GM12878 (cell line): ENCODE measurements at regions not wholly inside any gene's neighbourhood (a gene's known extent, or its start where the extent isn't known, plus 50 kb on each side); places are given as distances from the start of the nearest gene placed in this dataset.

ENCODE experiments used
- ATAC-seq: fragments of 200-7000 bp; cut with Tn5 transposase; 3 replicates; pipeline ENCODE4 v1.9.1; 2020; ENCODE audit warnings: mild to moderate bottlenecking, moderate library complexity
- BruUV-seq: library from RNA; stranded (reverse); fragments of 400-500 nt; replicated peaks from 2 replicates; lab custom pipeline; 2021; lab: Mats Ljungman, UMichigan
- CTCF ChIA-PET: fragments of 300-600 bp; sonication (Branson Sonifier 250); formaldehyde crosslinking; extraction: SDS; loops from one replicate; lab custom pipeline; 2021; ENCODE audit warnings: inconsistent platforms; lab: Yijun Ruan, JAX
- POLR2A ChIA-PET: fragments of 350-600 bp; formaldehyde crosslinking; extraction: SDS; loops from one replicate; lab custom pipeline; 2021; ENCODE audit warnings: inconsistent platforms; lab: Charles Lee
- RAD21 ChIA-PET: fragments of 300-600 bp; sonication (Branson Sonifier 250); formaldehyde crosslinking; loops from one replicate; lab custom pipeline; 2023; ENCODE audit warnings: antibody characterized with exemption; ENCODE audit not compliant: unreplicated experiment; lab: Charles Lee
- SMC1A ChIA-PET: fragments of 300-600 bp; sonication (Branson Sonifier 250); formaldehyde crosslinking; loops from one replicate; lab custom pipeline; 2023; ENCODE audit not compliant: unreplicated experiment, uncharacterized antibody; lab: Charles Lee
- DNase-seq: peaks from one replicate; pipeline ENCODE4 v3.0.0-alpha.2; 2011; ENCODE audit warnings: low read depth, low spot score
- FAIRE-seq: peaks from 3 replicates; lab custom pipeline; 2011; peaks lifted over from hg19 to GRCh38; lab: Jason Lieb, UNC
- H2AFZ ChIP-seq: 2 replicates; pipeline ENCODE4 v1.6.0; 2011; ENCODE audit warnings: low read depth, low read length, control low read depth; ENCODE audit not compliant: control insufficient read depth
- H3K27ac ChIP-seq: 2 replicates; pipeline ENCODE4 v1.5.1; 2011; ENCODE audit warnings: control low read depth; ENCODE audit not compliant: control insufficient read depth, insufficient read depth
- H3K27me3 ChIP-seq, 2 experiments: replicated peaks in 1 of 2; 2 replicates each; pipeline versions ENCODE4 v1.6.0 to v1.6.1; 2011; ENCODE audit warnings: low read length in 1 of 2; ENCODE audit not compliant: control insufficient read depth in 2 of 2, insufficient read depth in 2 of 2
- H3K36me3 ChIP-seq, 2 experiments: 2 replicates each; pipeline ENCODE4 v1.5.1; 2011; ENCODE audit warnings: low read length in 1 of 2; ENCODE audit not compliant: control insufficient read depth in 2 of 2, insufficient read depth in 2 of 2
- H3K4me1 ChIP-seq: 2 replicates; pipeline ENCODE4 v1.6.1; 2011; ENCODE audit warnings: mild to moderate bottlenecking, low read length, moderate library complexity, mixed read lengths; ENCODE audit not compliant: control insufficient read depth, insufficient read depth
- H3K4me2 ChIP-seq: 2 replicates; pipeline ENCODE4 v1.6.0; 2011; ENCODE audit warnings: control low read depth; ENCODE audit not compliant: control insufficient read depth, insufficient read depth
- H3K4me3 ChIP-seq: fragments of 200-600 bp; sonication (generic); 2 replicates; pipeline ENCODE4 v1.5.1; 2016
- H3K79me2 ChIP-seq: 2 replicates; pipeline ENCODE4 v1.6.0; 2011; ENCODE audit warnings: low read length; ENCODE audit not compliant: control insufficient read depth, insufficient read depth
- H3K9ac ChIP-seq: 2 replicates; pipeline ENCODE4 v1.8.0; 2011; ENCODE audit warnings: low read length, control low read depth, mixed read lengths; ENCODE audit not compliant: control insufficient read depth, insufficient read depth
- H3K9me3 ChIP-seq: replicated peaks from 3 replicates; pipeline ENCODE4 v1.5.1; 2011; ENCODE audit warnings: mild to moderate bottlenecking, low read length; ENCODE audit not compliant: control insufficient read depth, insufficient read depth
- H4K20me1 ChIP-seq: 2 replicates; pipeline ENCODE4 v1.6.0; 2011; ENCODE audit not compliant: control insufficient read depth, insufficient read depth
- CHD4 ChIP-seq: fragments of 200-600 bp; sonication (generic); IDR thresholded peaks from 2 replicates; pipeline ENCODE4 v1.6.1; 2016; ENCODE audit warnings: mild to moderate bottlenecking
- CREB1 ChIP-seq: IDR thresholded peaks from 2 replicates; pipeline ENCODE4 v1.6.1; 2012; ENCODE audit warnings: low read depth, mild to moderate bottlenecking, inconsistent platforms
- FOXM1 ChIP-seq: IDR thresholded peaks from 2 replicates; pipeline ENCODE4 v1.6.1; 2012; ENCODE audit warnings: low read depth, mild to moderate bottlenecking, inconsistent platforms, low read length, moderate library complexity
- HDAC6 ChIP-seq: fragments of 200-600 bp; sonication (generic); IDR thresholded peaks from one replicate; pipeline ENCODE4 v1.8.0; 2017; ENCODE audit warnings: antibody characterized with exemption; ENCODE audit not compliant: unreplicated experiment
- IKZF1 ChIP-seq: fragments of 450-650 bp; conservative IDR thresholded peaks from 2 replicates; pipeline ENCODE4 v1.6.1; 2017; ENCODE audit warnings: antibody characterized with exemption, mild to moderate bottlenecking
- MEF2A ChIP-seq: IDR thresholded peaks from 2 replicates; pipeline ENCODE4 v1.6.1; 2011; ENCODE audit warnings: low read depth, mild to moderate bottlenecking, low read length, moderate library complexity; ENCODE audit not compliant: insufficient read depth
- MYC ChIP-seq: IDR thresholded peaks from 2 replicates; pipeline ENCODE4 v1.6.1; 2011; ENCODE audit warnings: mild to moderate bottlenecking, low read length, moderate library complexity, inconsistent platforms; ENCODE audit not compliant: insufficient read depth, insufficient replicate concordance, insufficient read length, severe bottlenecking
- NFXL1 ChIP-seq: fragments of 450-650 bp; IDR thresholded peaks from 2 replicates; pipeline ENCODE4 v1.6.1; 2017; ENCODE audit warnings: antibody characterized with exemption, mild to moderate bottlenecking, borderline replicate concordance
- NRF1 ChIP-seq: conservative IDR thresholded peaks from 2 replicates; pipeline ENCODE4 v1.6.1; 2011; ENCODE audit warnings: mild to moderate bottlenecking, low read depth, low read length, improper control_type of control experiment
- RELA ChIP-seq: fragments of 450-650 bp; IDR thresholded peaks from 2 replicates; pipeline ENCODE4 v1.8.0; 2014; ENCODE audit warnings: borderline replicate concordance; ENCODE audit not compliant: partially characterized antibody
- RFX5 ChIP-seq: IDR thresholded peaks from 2 replicates; pipeline ENCODE4 v1.6.1; 2011; ENCODE audit warnings: low read depth, low read length, improper control_type of control experiment
- RUNX3 ChIP-seq: IDR thresholded peaks from 2 replicates; pipeline ENCODE4 v1.6.1; 2012; ENCODE audit warnings: low read length, inconsistent platforms
- SRF ChIP-seq, 2 experiments: IDR thresholded peaks; 2 replicates each; pipeline ENCODE4 v1.6.1; 2011; ENCODE audit warnings: low read depth in 2 of 2, low read length in 2 of 2, mild to moderate bottlenecking in 1 of 2, moderate library complexity in 1 of 2
- STAT3 ChIP-seq: IDR thresholded peaks from 2 replicates; pipeline ENCODE4 v1.6.1; 2011; ENCODE audit warnings: low read depth, low read length, improper control_type of control experiment
- TAF1 ChIP-seq: IDR thresholded peaks from 2 replicates; pipeline ENCODE4 v1.6.1; 2011; ENCODE audit warnings: mild to moderate bottlenecking, low read depth, low read length, borderline replicate concordance
- TCF7 ChIP-seq: IDR thresholded peaks from 2 replicates; pipeline ENCODE4 v1.6.1; 2014; ENCODE audit warnings: antibody characterized with exemption, borderline replicate concordance
- ZNF622 ChIP-seq: fragments of 450-650 bp; IDR thresholded peaks from 2 replicates; pipeline ENCODE4 v1.6.1; 2017; ENCODE audit warnings: mild to moderate bottlenecking, inconsistent platforms
- WGBS: methylation state at CpG from one replicate; pipeline ENCODE4 v1.1.6; 2016; ENCODE audit warnings: low lambda C conversion rate; ENCODE audit not compliant: insufficient replicate concordance, insufficient coverage; ENCODE audit errors: missing lambda C conversion rate; 5-methylcytosine and 5-hydroxymethylcytosine counted together
- in situ Hi-C: fragments of 300-500 bp; cut with MboI; formaldehyde crosslinking; loops from 9 replicates; pipeline ENCODE4 v1.14.3; 2018; ENCODE audit warnings: mixed read lengths
- intact Hi-C: fragments of 100-400 bp; cut with micrococcal nuclease; formaldehyde crosslinking; loops from one replicate; pipeline ENCODE4 v1.14.2; 2022; ENCODE audit not compliant: unreplicated experiment
- TF ChIP-seq, protein P1 (sequence below): IDR thresholded peaks from 2 replicates; pipeline ENCODE4 v1.6.1; 2012; ENCODE audit warnings: low read depth, low read length, improper control_type of control experiment
- TF ChIP-seq, protein P2 (sequence below): fragments of 450-650 bp; conservative IDR thresholded peaks from 2 replicates; pipeline ENCODE4 v1.6.1; 2017; ENCODE audit warnings: mild to moderate bottlenecking, moderate library complexity

DNA sequence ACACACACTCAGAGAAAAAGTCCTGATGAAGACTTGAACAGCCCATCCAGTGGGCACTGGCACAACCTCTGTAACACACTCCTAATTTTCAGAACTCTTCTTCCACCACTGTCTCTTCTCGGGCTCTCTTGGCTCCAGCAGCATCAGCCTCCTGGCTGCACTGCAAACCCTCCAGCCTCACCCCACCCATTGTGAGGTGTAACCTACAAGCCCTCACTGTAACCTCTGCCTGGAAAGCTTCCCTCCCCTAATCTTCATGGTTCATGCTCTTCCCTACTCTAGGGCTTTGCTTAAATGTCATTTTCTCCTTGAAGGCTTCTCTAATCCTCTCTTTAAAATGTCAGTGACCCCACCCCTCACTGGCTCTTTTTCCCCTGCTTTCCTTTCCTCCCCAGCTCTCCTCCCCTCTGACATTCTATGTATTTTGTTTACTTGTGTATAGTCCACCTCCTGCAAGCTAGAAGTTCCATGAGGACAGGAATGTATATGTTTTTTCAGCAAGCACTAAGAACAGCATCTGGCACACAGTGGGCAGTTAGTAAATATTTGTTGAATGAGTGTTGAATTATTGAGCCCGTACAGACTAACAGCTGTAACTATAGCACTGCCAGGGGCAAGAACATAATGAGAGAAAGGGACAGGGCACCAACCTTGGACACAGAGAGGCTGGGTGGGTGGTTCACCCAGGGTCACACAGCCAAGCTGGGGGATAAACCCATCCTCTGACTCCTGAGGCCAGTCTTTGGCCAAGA is 76.4 kb downstream of the ESM1 start:
- no peak for DNase-seq
- no peak for TF ChIP-seq MEF2A
- TF ChIP-seq NRF1, result no peak
- TF ChIP-seq RELA, result no peak
- no peak for TF ChIP-seq HDAC6
- TF ChIP-seq TAF1, result no peak
- TF ChIP-seq MYC, result no peak
- no peak for TF ChIP-seq RFX5
- no peak for TF ChIP-seq RUNX3
- no peak for TF ChIP-seq NFXL1
- no peak for TF ChIP-seq CREB1
- TF ChIP-seq, protein P1, sequence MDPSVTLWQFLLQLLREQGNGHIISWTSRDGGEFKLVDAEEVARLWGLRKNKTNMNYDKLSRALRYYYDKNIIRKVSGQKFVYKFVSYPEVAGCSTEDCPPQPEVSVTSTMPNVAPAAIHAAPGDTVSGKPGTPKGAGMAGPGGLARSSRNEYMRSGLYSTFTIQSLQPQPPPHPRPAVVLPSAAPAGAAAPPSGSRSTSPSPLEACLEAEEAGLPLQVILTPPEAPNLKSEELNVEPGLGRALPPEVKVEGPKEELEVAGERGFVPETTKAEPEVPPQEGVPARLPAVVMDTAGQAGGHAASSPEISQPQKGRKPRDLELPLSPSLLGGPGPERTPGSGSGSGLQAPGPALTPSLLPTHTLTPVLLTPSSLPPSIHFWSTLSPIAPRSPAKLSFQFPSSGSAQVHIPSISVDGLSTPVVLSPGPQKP, result no peak
- no peak for TF ChIP-seq STAT3
- TF ChIP-seq TCF7, result no peak
- TF ChIP-seq, protein P2, sequence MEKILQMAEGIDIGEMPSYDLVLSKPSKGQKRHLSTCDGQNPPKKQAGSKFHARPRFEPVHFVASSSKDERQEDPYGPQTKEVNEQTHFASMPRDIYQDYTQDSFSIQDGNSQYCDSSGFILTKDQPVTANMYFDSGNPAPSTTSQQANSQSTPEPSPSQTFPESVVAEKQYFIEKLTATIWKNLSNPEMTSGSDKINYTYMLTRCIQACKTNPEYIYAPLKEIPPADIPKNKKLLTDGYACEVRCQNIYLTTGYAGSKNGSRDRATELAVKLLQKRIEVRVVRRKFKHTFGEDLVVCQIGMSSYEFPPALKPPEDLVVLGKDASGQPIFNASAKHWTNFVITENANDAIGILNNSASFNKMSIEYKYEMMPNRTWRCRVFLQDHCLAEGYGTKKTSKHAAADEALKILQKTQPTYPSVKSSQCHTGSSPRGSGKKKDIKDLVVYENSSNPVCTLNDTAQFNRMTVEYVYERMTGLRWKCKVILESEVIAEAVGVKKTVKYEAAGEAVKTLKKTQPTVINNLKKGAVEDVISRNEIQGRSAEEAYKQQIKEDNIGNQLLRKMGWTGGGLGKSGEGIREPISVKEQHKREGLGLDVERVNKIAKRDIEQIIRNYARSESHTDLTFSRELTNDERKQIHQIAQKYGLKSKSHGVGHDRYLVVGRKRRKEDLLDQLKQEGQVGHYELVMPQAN, result no peak
- TF ChIP-seq FOXM1, result no peak
- no peak for TF ChIP-seq IKZF1
- no peak for TF ChIP-seq CHD4
- TF ChIP-seq ZNF622, result no peak
- no peak for TF ChIP-seq SRF (IDR thresholded peaks at IDR 0.05; ENCODE audit: low read depth in 2 of 2, low read length in 2 of 2)

More for the DNA sequence above, 76.4 kb downstream of the ESM1 start:
- Histone ChIP-seq H3K9me3 (no peaks in the 10 kb centered on the region), H3K27me3 (peaks cover 3 to 8% of the 10 kb centered on the region in 2 experiments; a peak in 3 of 4 replicates), H4K20me1 (no peaks in the 10 kb centered on the region), H3K9ac (no peak overlapping the region), H2AFZ (no peak overlapping the region), H3K4me3 (no peak overlapping the region), H3K36me3 (no peaks in the 10 kb centered on the region), H3K27ac (no peak overlapping the region), H3K79me2 (no peaks in the 10 kb centered on the region), H3K4me1 (no peaks in the 10 kb centered on the region), H3K4me2 (no peak overlapping the region)
- ATAC-seq (no peak), FAIRE-seq (no peak)
- RAD21 ChIA-PET, result interaction anchor here (1.2 kb wide), 1 partner anchor 251 kb away, joined by 3 read pairs; the partner anchor contains the start of gene GPX8
- CTCF ChIA-PET, result interaction anchor here (0.7 to 3.1 kb wide), 3 partner anchors 35 to 239 kb away, joined by 3 to 25 read pairs (median 3); no protein-coding TSS in a partner anchor
- BruUV-seq, result no TSS peak
- intact Hi-C loops, result no loop called here
- in situ Hi-C loops, result loop anchor here (5.0 kb wide), 1 partner anchor 233 kb away; no protein-coding TSS in a partner anchor
- WGBS, result 8% methylated on average over 2 of the region's 2 CpGs
- POLR2A ChIA-PET, result no interaction called here
- SMC1A ChIA-PET, result interaction anchor here (0.5 to 1.3 kb wide), 3 partner anchors 34 to 1182 kb away, joined by 3 to 4 read pairs (median 3); no protein-coding TSS in a partner anchor
